ENCODE measurements at regions not wholly inside any gene's neighbourhood (a gene's known extent, or its start where the extent isn't known, plus 50 kb on each side); places are given as distances from the start of the nearest gene placed in this dataset.

- DNase-seq (ENCODE audit: low read depth in 2 of 2) = no peak
These were observed 168.6 kb downstream of the TMTC3 start for GRCh38 chr12:88310666-88311065.

- DNase-seq (ENCODE audit: low read depth in 2 of 2) = no peak
These were observed 171.4 kb downstream of the TMTC3 start for GRCh38 chr12:88313554-88313953.

- no peak for DNase-seq (ENCODE audit: low read depth in 2 of 2)
These were observed 172.6 kb downstream of the TMTC3 start for GRCh38 chr12:88314706-88315105.

DNA sequence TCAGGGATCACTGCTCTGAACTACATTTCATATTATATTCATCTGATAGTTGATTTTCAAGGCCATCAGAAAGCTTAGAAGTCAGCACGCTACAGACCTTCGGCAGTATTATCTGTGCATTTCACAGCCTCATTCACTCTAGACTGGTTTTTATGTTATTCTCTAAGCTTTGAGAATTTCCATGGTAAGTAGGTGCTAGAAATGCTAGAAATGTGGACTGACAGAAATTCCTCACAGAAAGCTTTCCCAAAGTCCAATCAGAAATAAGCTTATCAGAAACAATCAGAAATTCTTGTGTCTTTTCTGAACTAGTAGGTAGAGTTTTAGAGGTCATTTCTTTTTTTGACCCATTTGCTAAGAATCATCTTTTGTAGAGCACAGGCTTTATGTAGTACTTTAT lies 176.6 kb downstream of the TMTC3 start:
- DNase-seq (ENCODE audit: low read depth in 2 of 2) = no peak

GRCh38 chr12:88325076-88325815 lies 183.1 kb downstream of the TMTC3 start:
- no peak for DNase-seq (ENCODE audit: low read depth in 2 of 2)

DNA sequence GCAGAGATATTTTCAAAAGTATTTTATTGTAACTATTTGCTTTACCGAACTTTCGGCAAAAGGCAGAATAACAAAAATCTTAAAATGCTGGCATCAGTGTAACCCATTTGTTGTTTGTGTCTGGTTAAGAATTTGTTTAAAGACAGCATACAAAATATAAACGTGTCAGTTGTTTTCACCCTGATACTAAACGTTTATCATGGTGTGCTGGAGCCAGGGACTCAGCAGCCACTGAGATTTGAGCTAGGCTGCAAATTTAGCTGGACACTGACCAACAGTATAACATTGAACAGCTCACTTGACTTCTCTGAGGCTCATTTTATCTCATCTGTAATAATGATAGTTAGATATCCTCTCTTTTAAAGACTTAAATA lies 183.7 kb downstream of the TMTC3 start:
- DNase-seq (ENCODE audit: low read depth in 2 of 2) = no peak

DNA sequence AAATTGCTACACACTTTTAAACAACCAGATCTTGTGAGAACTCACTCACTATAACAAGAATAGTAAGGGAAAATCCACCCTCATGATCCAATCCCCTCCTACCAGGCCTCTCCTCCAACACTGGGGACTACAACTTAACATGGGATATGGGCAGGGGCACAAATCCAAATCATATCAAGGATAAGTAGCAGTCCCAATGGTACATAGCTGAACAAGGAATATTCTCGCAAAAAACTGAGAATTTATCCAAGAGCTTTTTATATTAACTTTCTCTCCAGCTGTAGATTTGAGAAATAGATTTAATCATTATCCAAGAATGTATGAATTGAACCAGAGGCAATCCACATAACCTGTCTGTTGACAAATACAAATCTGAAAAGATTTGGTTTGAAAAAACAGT lies 185.2 kb downstream of the TMTC3 start:
- no peak for DNase-seq (ENCODE audit: low read depth in 2 of 2)

GRCh38 chr12:88328090-88328489 lies 186.0 kb downstream of the TMTC3 start:
- no peak for DNase-seq (ENCODE audit: low read depth in 2 of 2)

DNA sequence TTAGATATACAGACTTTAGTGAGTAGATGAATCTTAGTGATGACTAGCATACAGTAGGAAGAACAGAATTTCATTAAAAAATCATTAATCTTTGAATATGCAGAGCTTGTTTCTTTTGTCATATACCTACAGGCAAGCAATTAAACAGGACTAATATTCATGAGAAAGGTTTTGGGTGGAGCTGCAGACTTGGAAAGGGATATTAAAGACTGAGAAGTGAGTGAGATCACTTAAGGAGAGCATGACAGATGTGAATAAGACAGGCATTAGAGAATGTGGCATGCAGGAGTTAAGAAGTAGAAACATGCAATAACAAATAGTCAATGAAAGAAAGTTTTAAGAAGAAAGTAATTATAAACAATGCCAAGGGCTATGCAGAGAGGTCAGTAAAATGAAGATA lies 187.7 kb downstream of the TMTC3 start:
- DNase-seq (ENCODE audit: low read depth in 2 of 2) = no peak

- no peak for DNase-seq (ENCODE audit: low read depth in 2 of 2)
These were observed 192.2 kb downstream of the TMTC3 start for GRCh38 chr12:88334271-88334670.

DNA sequence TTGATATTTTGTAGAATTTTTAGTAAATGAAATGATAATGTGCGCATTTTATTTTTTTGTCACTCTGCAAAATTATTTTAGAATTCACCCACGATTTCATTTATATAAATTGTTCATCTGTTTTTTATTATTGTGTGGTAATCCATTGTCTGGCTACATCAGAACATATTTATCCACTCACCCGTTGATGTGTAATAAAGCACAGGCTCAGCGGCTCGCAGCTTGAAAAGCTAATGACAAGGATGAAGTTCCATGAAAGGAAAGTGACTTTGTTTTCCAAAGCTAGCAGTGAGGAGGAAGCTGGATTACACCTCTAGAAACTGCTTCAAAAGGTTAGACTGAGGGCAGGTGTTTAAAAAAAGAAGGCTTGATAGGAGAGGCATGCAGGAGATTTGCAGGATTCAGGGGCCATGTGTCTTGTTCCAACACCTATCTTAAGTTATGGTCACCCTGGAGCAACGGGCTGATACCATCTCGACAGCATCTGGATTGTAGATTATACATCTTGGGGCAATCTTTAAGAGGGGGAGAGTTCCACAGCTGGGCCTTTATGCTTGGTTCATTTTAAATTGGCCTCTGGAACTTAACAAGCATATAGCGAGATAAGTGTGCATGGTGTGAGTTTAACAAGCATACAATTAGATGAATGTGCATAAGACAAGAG lies 194.1 kb downstream of the TMTC3 start:
- no peak for DNase-seq (ENCODE audit: low read depth in 2 of 2)

DNA sequence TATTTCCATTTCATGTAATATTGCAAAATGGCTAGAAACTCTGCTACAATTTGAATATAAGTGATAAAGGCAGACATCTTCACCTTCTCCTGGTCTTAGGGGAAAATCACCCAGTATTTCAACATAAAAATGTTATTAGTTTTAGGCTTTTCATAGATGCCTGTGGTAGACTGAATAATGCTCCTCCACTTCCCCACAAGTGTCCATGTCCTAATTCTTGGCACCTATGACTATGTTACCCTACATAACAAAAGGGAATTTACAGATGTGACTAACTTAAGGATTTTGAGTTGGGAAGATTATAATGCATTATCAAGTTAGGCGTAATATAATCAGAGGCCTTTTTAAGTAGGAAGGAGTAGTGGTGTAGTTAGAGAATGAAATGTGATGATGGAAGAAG lies 196.4 kb downstream of the TMTC3 start:
- DNase-seq (ENCODE audit: low read depth in 2 of 2) = no peak

DNA sequence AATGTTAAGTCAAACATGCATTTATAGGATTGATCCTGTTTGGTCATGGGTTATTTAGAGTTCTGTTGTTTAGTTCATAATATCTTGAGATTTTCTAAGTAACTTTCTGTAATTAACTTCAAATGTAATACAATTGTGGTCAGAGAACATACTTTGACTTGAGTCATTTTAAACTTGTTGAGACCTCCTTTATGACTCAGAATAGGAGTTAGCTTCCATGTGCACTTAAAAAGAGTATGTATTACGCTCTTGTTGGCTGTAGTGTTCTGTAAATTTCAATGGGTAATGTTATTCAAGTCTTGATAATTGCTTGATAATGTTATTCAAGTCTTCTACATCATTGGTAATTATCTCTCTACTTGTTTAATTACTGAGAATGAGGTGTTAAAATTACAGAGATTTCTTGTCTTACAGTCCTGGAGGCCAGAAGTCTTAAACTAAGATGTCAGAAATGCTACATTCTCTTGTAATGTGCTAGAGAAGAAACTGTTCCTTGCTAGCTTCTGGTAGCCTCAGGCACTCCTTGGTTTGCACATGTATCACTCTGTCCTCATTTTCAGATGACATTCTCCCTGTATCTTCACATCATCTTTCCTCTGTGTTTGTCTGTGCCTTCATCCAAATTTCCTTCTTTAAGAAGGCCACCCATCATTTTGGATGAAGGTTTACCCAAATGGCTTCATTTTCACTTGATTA lies 197.3 kb downstream of the TMTC3 start:
- no peak for DNase-seq (ENCODE audit: low read depth in 2 of 2)

- DNase-seq (ENCODE audit: low read depth in 2 of 2) = no peak
These were observed 197.9 kb downstream of the TMTC3 start for GRCh38 chr12:88339966-88340365.

DNA sequence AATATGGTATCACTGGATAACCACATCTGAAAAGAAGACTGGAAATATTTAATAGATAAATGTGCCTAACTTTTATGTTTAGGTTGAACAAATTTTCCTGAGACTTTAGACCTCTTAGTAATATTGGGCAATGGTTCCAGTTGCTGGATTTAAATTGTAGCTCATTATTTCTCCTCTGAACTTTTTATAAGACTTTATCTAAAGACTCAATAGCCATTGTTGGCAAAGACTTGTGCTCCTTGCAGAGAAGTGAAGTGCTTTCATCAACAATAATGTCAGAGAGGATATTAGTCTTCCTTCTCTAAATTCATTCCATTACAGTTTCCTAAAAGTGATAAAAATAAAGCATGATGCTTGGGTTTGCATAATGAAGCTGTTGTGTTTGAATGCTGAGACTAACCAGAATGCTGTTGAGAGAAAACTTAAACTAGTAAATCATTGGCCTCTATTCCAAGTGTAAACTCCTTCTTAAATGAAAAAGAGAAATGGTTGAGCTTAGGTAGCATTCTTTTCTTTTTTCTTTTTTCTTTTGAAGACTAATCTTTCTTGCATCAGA lies 200.2 kb downstream of the TMTC3 start:
- DNase-seq (ENCODE audit: low read depth in 2 of 2) = no peak

GRCh38 chr12:88351146-88351545 lies 209.0 kb downstream of the TMTC3 start:
- DNase-seq (ENCODE audit: low read depth in 2 of 2) = no peak

GRCh38 chr12:88354691-88355090 lies 212.6 kb downstream of the TMTC3 start:
- no peak for DNase-seq (ENCODE audit: low read depth in 2 of 2)

GRCh38 chr12:88360343-88360742 lies 218.2 kb downstream of the TMTC3 start:
- no peak for DNase-seq (ENCODE audit: low read depth in 2 of 2)

- DNase-seq (ENCODE audit: low read depth in 2 of 2) = no peak
These were observed 218.8 kb downstream of the KITLG start for GRCh38 chr12:88361493-88361892.

DNA sequence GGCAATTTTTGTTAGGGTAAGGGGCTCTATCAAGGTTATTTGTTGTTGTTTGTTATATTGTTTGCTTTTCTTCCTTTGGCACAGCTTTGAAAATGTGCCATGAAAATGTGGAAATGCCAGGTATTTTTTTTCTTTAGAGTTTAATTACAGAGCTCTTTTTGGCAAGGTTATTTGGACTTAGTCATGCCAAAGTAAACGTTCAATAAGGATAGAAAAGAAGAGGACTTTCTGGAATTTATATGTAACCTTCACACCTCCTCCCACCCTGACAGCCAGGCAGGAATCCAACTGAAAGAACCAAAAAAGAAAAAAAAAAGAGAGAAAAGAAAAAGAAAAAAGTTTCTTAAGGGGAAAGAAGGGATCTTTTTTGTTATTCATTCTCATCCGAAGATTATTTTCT lies 217.8 kb downstream of the KITLG start:
- no peak for DNase-seq (ENCODE audit: low read depth in 2 of 2)

DNA sequence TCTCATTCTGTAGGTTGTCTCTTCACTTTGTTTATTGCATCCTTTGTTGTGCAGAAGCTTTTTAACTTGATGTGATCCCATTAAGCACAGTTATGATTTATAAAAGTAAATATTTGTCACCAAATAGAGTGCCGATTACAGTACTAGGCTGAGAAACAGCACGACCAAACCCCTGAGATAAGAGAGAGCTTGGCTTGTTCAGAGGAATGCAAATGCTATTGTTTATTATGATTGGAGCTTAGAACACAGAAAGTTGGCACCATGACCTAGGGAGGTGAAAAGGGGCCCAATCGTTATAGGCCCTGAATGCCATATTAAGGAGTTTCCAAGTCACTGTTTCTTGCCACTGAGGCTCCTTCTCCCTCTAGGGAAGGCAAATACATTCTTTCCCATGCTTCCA lies 214.9 kb downstream of the KITLG start:
- DNase-seq (ENCODE audit: low read depth in 2 of 2) = no peak

DNA sequence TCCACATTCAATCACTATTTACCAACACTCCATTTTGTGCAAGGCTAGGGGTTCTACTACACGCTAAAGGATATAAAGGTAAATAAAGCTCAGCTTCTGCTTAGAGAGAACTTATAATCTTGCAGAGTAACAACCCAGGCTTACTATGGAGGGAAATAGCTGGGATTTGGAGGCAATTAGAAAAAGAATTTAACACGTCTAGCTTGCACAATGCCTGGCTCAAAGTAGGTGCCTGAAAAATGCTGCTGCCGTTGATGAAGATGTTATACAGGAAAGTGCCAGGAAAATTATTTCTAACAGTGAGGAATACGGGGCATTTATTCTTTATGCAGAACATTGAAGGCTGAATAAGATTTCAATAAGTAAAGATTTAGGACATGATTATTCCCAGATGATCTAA lies 214.2 kb downstream of the KITLG start:
- DNase-seq (ENCODE audit: low read depth in 2 of 2) = no peak

GRCh38 chr12:88367231-88367630 lies 213.0 kb downstream of the KITLG start:
- no peak for DNase-seq (ENCODE audit: low read depth in 2 of 2)

All from stimulated activated CD8-positive, alpha-beta memory T cell treated with anti-CD3 and anti-CD28 coated beads, Interleukin-2, amount 100 ng/mL, for 48 hours (primary cell).